ENCODE measurements at regions not wholly inside any gene's neighbourhood (a gene's known extent, or its start where the extent isn't known, plus 50 kb on each side); places are given as distances from the start of the nearest gene placed in this dataset.
"Not testable (repeated sequence)": the region's sequence is repeated elsewhere in the genome, so short reads cannot be mapped to it uniquely, and the experiment has no call there.

GRCh38 chr2:125874564-125874963 is 781.4 kb upstream of the GYPC start:
- no peak for DNase-seq

GRCh38 chr2:125885340-125885739 is 770.6 kb upstream of the GYPC start:
- no peak for DNase-seq

- DNase-seq, result no peak
Measured at GRCh38 chr2:125886153-125886552, 769.8 kb upstream of the GYPC start.

- no peak for DNase-seq
Measured at GRCh38 chr2:125901278-125901677, 754.7 kb upstream of the GYPC start.

- DNase-seq, result no peak
Measured at GRCh38 chr2:125925891-125926546, 729.9 kb upstream of the GYPC start.

GRCh38 chr2:125935559-125935958 is 720.4 kb upstream of the GYPC start:
- DNase-seq, result no peak

- no peak for DNase-seq
Measured at GRCh38 chr2:125942585-125943424, 713.2 kb upstream of the GYPC start.

GRCh38 chr2:125959047-125959446 is 696.9 kb upstream of the GYPC start:
- no peak for DNase-seq

- no peak for DNase-seq
Measured at GRCh38 chr2:125961739-125962138, 694.2 kb upstream of the GYPC start.

GRCh38 chr2:125979886-125980285 is 676.1 kb upstream of the GYPC start:
- no peak for DNase-seq

GRCh38 chr2:125983364-125983763 is 672.6 kb upstream of the GYPC start:
- no peak for DNase-seq

GRCh38 chr2:126029316-126029715 is 626.6 kb upstream of the GYPC start:
- no peak for DNase-seq

GRCh38 chr2:126038861-126039260 is 617.1 kb upstream of the GYPC start:
- DNase-seq, result peak in 1 of 2 donors; percentile 16

- DNase-seq, result no peak
Measured at GRCh38 chr2:126041391-126042047, 614.4 kb upstream of the GYPC start.

- no peak for DNase-seq
Measured at GRCh38 chr2:126042089-126042488, 613.9 kb upstream of the GYPC start.

GRCh38 chr2:126048719-126049118 is 607.2 kb upstream of the GYPC start:
- DNase-seq, result no peak

GRCh38 chr2:126049461-126049860 is 606.5 kb upstream of the GYPC start:
- DNase-seq, result no peak

GRCh38 chr2:126050991-126051736 is 604.8 kb upstream of the GYPC start:
- no peak for DNase-seq

- not testable (repeated sequence) for DNase-seq
Measured at GRCh38 chr2:126051737-126052240, 604.2 kb upstream of the GYPC start.

GRCh38 chr2:126059379-126059778 is 596.6 kb upstream of the GYPC start:
- no peak for DNase-seq

GRCh38 chr2:126085011-126085795 is 570.8 kb upstream of the GYPC start:
- DNase-seq, result no peak

GRCh38 chr2:126100962-126101361 is 555.0 kb upstream of the GYPC start:
- no peak for DNase-seq

All from inflammatory macrophage treated with lipopolysaccharide for 1 hour (primary cell).